HEK293 (cell line): ENCODE measurements at regions not wholly inside any gene's neighbourhood (a gene's known extent, or its start where the extent isn't known, plus 50 kb on each side); places are given as distances from the start of the nearest gene placed in this dataset.

Source experiments
- AEBP2 ChIP-seq: fragments of 450-650 bp; formaldehyde crosslinking; IDR thresholded peaks from 2 replicates; pipeline ENCODE4 v1.5.1; 2016; ENCODE audit warnings: missing biosample characterization, missing genetic modification characterization, borderline replicate concordance
- EGR2 ChIP-seq: fragments of 450-650 bp; formaldehyde crosslinking; IDR thresholded peaks from 2 replicates; pipeline ENCODE4 v1.5.1; 2016; ENCODE audit warnings: low read depth, missing biosample characterization, missing genetic modification characterization
- GLIS1 ChIP-seq: fragments of 450-650 bp; formaldehyde crosslinking; IDR thresholded peaks from 2 replicates; pipeline ENCODE4 v1.5.1; 2016; ENCODE audit warnings: missing biosample characterization, missing genetic modification characterization
- INSM2 ChIP-seq: fragments of 450-650 bp; formaldehyde crosslinking; IDR thresholded peaks from 2 replicates; pipeline ENCODE4 v1.5.1; 2016; ENCODE audit warnings: missing biosample characterization, missing genetic modification characterization
- KLF10 ChIP-seq: fragments of 450-650 bp; IDR thresholded peaks from 2 replicates; pipeline ENCODE4 v1.5.1; 2018; ENCODE audit warnings: missing biosample characterization, mild to moderate bottlenecking, missing genetic modification characterization
- KLF17 ChIP-seq: fragments of 450-650 bp; formaldehyde crosslinking; IDR thresholded peaks from 2 replicates; pipeline ENCODE4 v1.5.1; 2016; ENCODE audit warnings: missing biosample characterization, missing genetic modification characterization
- OVOL3 ChIP-seq: fragments of 450-650 bp; formaldehyde crosslinking; IDR thresholded peaks from 2 replicates; pipeline ENCODE4 v1.5.1; 2016; ENCODE audit warnings: missing biosample characterization, missing genetic modification characterization
- PRDM1 ChIP-seq: fragments of 450-650 bp; formaldehyde crosslinking; IDR thresholded peaks from 2 replicates; pipeline ENCODE4; 2016; ENCODE audit warnings: missing biosample characterization, missing genetic modification characterization
- SCRT2 ChIP-seq: fragments of 450-650 bp; formaldehyde crosslinking; IDR thresholded peaks from 2 replicates; pipeline ENCODE4 v1.5.1; 2016; ENCODE audit warnings: missing biosample characterization, missing genetic modification characterization
- TCF7L2 ChIP-seq: IDR thresholded peaks from 2 replicates; pipeline ENCODE4 v1.6.1; 2011; ENCODE audit warnings: low read depth, mild to moderate bottlenecking, inconsistent platforms, low read length, moderate library complexity, borderline replicate concordance
- TSHZ1 ChIP-seq: fragments of 450-650 bp; formaldehyde crosslinking; IDR thresholded peaks from 2 replicates; pipeline ENCODE4 v1.5.1; 2016; ENCODE audit warnings: missing biosample characterization, missing genetic modification characterization, borderline replicate concordance
- WT1 ChIP-seq: fragments of 450-650 bp; formaldehyde crosslinking; IDR thresholded peaks from 2 replicates; pipeline ENCODE4 v1.5.1; 2016; ENCODE audit warnings: missing biosample characterization, missing genetic modification characterization
- YY2 ChIP-seq: fragments of 450-650 bp; formaldehyde crosslinking; IDR thresholded peaks from 2 replicates; pipeline ENCODE4 v1.5.1; 2016; ENCODE audit warnings: missing biosample characterization, missing genetic modification characterization
- ZBTB11 ChIP-seq: fragments of 450-650 bp; formaldehyde crosslinking; conservative IDR thresholded peaks from 2 replicates; pipeline ENCODE4 v1.5.1; 2016; ENCODE audit warnings: low read depth, missing biosample characterization, missing genetic modification characterization
- ZBTB26 ChIP-seq: fragments of 450-650 bp; formaldehyde crosslinking; optimal IDR thresholded peaks from 2 replicates; pipeline ENCODE3; 2016; ENCODE audit warnings: missing biosample characterization, mild to moderate bottlenecking, missing genetic modification characterization
- ZNF155 ChIP-seq: fragments of 450-650 bp; formaldehyde crosslinking; IDR thresholded peaks from 2 replicates; pipeline ENCODE4 v1.5.1; 2016; ENCODE audit warnings: missing biosample characterization, missing genetic modification characterization
- ZNF157 ChIP-seq: fragments of 450-650 bp; formaldehyde crosslinking; IDR thresholded peaks from 2 replicates; pipeline ENCODE4 v1.5.1; 2016; ENCODE audit warnings: missing biosample characterization, missing genetic modification characterization
- ZNF16 ChIP-seq: fragments of 450-650 bp; formaldehyde crosslinking; IDR thresholded peaks from 2 replicates; pipeline ENCODE4 v1.5.1; 2016; ENCODE audit warnings: low read depth, missing biosample characterization, missing genetic modification characterization
- ZNF248 ChIP-seq: fragments of 450-650 bp; formaldehyde crosslinking; IDR thresholded peaks from 2 replicates; pipeline ENCODE4 v1.5.1; 2017; ENCODE audit warnings: missing biosample characterization, missing genetic modification characterization
- ZNF398 ChIP-seq: fragments of 450-650 bp; formaldehyde crosslinking; IDR thresholded peaks from 2 replicates; pipeline ENCODE4 v1.5.1; 2017; ENCODE audit warnings: missing biosample characterization, missing genetic modification characterization
- ZNF48 ChIP-seq: fragments of 450-650 bp; formaldehyde crosslinking; IDR thresholded peaks from 2 replicates; pipeline ENCODE4 v1.5.1; 2016; ENCODE audit warnings: missing biosample characterization, missing genetic modification characterization
- ZNF501 ChIP-seq: fragments of 450-650 bp; formaldehyde crosslinking; IDR thresholded peaks from 2 replicates; pipeline ENCODE4 v1.5.1; 2016; ENCODE audit warnings: missing biosample characterization, missing genetic modification characterization
- ZNF548 ChIP-seq: fragments of 450-650 bp; formaldehyde crosslinking; IDR thresholded peaks from 2 replicates; pipeline ENCODE4 v1.5.1; 2016; ENCODE audit warnings: missing biosample characterization, missing genetic modification characterization
- ZNF600 ChIP-seq: fragments of 450-650 bp; formaldehyde crosslinking; IDR thresholded peaks from 2 replicates; pipeline ENCODE4 v1.5.1; 2016; ENCODE audit warnings: missing biosample characterization, missing genetic modification characterization
- ZNF658 ChIP-seq: fragments of 450-650 bp; formaldehyde crosslinking; IDR thresholded peaks from 2 replicates; pipeline ENCODE4; 2016; ENCODE audit warnings: missing biosample characterization, missing genetic modification characterization
- ZNF660 ChIP-seq: fragments of 450-650 bp; IDR thresholded peaks from 2 replicates; pipeline ENCODE4 v1.5.1; 2018; ENCODE audit warnings: missing biosample characterization, mild to moderate bottlenecking, missing genetic modification characterization

- TF ChIP-seq ZNF155 (tag by site-specific recombination): no peak
- no peak for TF ChIP-seq ZNF548 (tag by site-specific recombination)
- TF ChIP-seq ZNF660: peak; percentile 19; the same call in 1 of the 2 replicates
- no peak for TF ChIP-seq INSM2 (tag by site-specific recombination)
- TF ChIP-seq SCRT2: no peak
- TF ChIP-seq YY2: no peak
- no peak for TF ChIP-seq TSHZ1 (tag by site-specific recombination)
- TF ChIP-seq KLF10 (tag by site-specific recombination): no peak
- peak; percentile 98 for TF ChIP-seq GLIS1 (tag by site-specific recombination)
- TF ChIP-seq PRDM1: no peak
- no peak for TF ChIP-seq WT1 (tag by site-specific recombination)
- peak; percentile 91 for TF ChIP-seq ZNF398 (tag by site-specific recombination)
- no peak for TF ChIP-seq OVOL3
- no peak for TF ChIP-seq ZNF16 (tag by site-specific recombination)
- TF ChIP-seq TCF7L2: no peak
- TF ChIP-seq ZNF501 (tag by site-specific recombination): no peak
- no peak for TF ChIP-seq KLF17
- no peak for TF ChIP-seq ZNF248 (tag by site-specific recombination)
- no peak for TF ChIP-seq ZBTB11 (tag by site-specific recombination)
- TF ChIP-seq ZNF48 (tag by site-specific recombination): no peak
- peak; percentile 32 for TF ChIP-seq ZBTB26 (tag by site-specific recombination)
- TF ChIP-seq ZNF157 (tag by site-specific recombination): no peak
- TF ChIP-seq AEBP2 (tag by site-specific recombination): no peak
- TF ChIP-seq EGR2: no peak
- TF ChIP-seq ZNF600: 0 out of 2 replicates have a peak, but pooled peaks have one; percentile 6
- TF ChIP-seq ZNF658 (tag by site-specific recombination): no peak
Observed at GRCh38 chrX:37905436-37906147, 58.2 kb upstream of the DYNLT3 start (continued).
